SK-N-SH (cell line): ENCODE measurements at regions not wholly inside any gene's neighbourhood (a gene's known extent, or its start where the extent isn't known, plus 50 kb on each side); places are given as distances from the start of the nearest gene placed in this dataset.

Source experiments
- CTCF ChIA-PET: fragments of 300-600, 350-600 bp; formaldehyde crosslinking; extraction: SDS; loops from one replicate; lab custom pipeline; 2021; lab: Yijun Ruan, JAX
- POLR2A ChIA-PET: fragments of 350-600 bp; sonication (Branson Sonifier 250); formaldehyde crosslinking; extraction: SDS; loops from one replicate; lab custom pipeline; 2020; ENCODE audit warnings: antibody characterized with exemption, inconsistent platforms; lab: Yijun Ruan, JAX
- DNase-seq: peaks from one replicate; pipeline ENCODE4 v3.0.0; 2012
- H2AFZ ChIP-seq: fragments of 200-600 bp; sonication (generic); 2 replicates; pipeline ENCODE4 v1.8.1; 2016; ENCODE audit warnings: antibody characterized with exemption, mild to moderate bottlenecking, low read depth
- H3F3A ChIP-seq: fragments of 200-600 bp; sonication (generic); replicated peaks from 2 replicates; pipeline ENCODE3; 2016; ENCODE audit warnings: antibody characterized with exemption, mild to moderate bottlenecking; ENCODE audit not compliant: insufficient read depth
- H3K27ac ChIP-seq, 2 experiments: fragments of 200-500 bp in 1 of 2; fragments of 200-600 bp in 1 of 2; sonication (Bioruptor generic) in 1 of 2; sonication (generic), shearing (Covaris generic) in 1 of 2; 2 replicates each; pipeline versions ENCODE4 v1.5.1 to v1.6.1; 2014 to 2016; ENCODE audit warnings: low read depth in 2 of 2, inconsistent platforms in 1 of 2, low read length in 1 of 2, mild to moderate bottlenecking in 1 of 2, mixed read lengths in 1 of 2
- H3K27me3 ChIP-seq: fragments of 200-600 bp; sonication (generic), shearing (Covaris generic); 2 replicates; pipeline ENCODE4 v1.6.1; 2016; ENCODE audit warnings: mixed run types; ENCODE audit not compliant: insufficient read depth
- H3K36me3 ChIP-seq, 2 experiments: fragments of 200-500 bp in 1 of 2; fragments of 200-600 bp in 1 of 2; sonication (Bioruptor generic) in 1 of 2; sonication (generic) in 1 of 2; replicated peaks in 1 of 2; 2 replicates each; pipeline versions ENCODE3 to v1.5.1; 2014 to 2016; ENCODE audit warnings: low read length in 1 of 2, mild to moderate bottlenecking in 1 of 2; ENCODE audit not compliant: insufficient read depth in 2 of 2, control insufficient read depth in 1 of 2
- H3K4me1 ChIP-seq, 2 experiments: fragments of 200-500 bp in 1 of 2; fragments of 200-600 bp in 1 of 2; sonication (Bioruptor generic) in 1 of 2; sonication (generic), shearing (Covaris generic) in 1 of 2; 2 replicates each; pipeline versions ENCODE4 v1.5.1 to v1.6.1; 2014 to 2016; ENCODE audit warnings: low read depth in 1 of 2, low read length in 1 of 2, mixed run types in 1 of 2; ENCODE audit not compliant: insufficient read depth in 2 of 2, control insufficient read depth in 1 of 2
- H3K4me2 ChIP-seq: fragments of 200-600 bp; sonication (generic), shearing (Covaris generic); 2 replicates; pipeline ENCODE4 v1.6.1; 2017; ENCODE audit warnings: mixed run types
- H3K4me3 ChIP-seq, 2 experiments: fragments of 200-500 bp in 1 of 2; fragments of 200-600 bp in 1 of 2; sonication (Bioruptor generic) in 1 of 2; sonication (generic), shearing (Covaris generic) in 1 of 2; 2 replicates each; pipeline versions ENCODE4 v1.5.1 to v1.8.1; 2014 to 2016; ENCODE audit warnings: low read depth in 2 of 2, inconsistent platforms in 1 of 2, low read length in 1 of 2, mild to moderate bottlenecking in 1 of 2, mixed read lengths in 1 of 2, moderate library complexity in 1 of 2
- H3K79me2 ChIP-seq: fragments of 200-600 bp; sonication (generic); 2 replicates; pipeline ENCODE4 v1.8.1; 2017; ENCODE audit warnings: mild to moderate bottlenecking; ENCODE audit not compliant: insufficient read depth
- H3K9ac ChIP-seq: fragments of 200-600 bp; sonication (generic); 2 replicates; pipeline ENCODE4 v1.6.1; 2017; ENCODE audit warnings: mixed run types
- H3K9me2 ChIP-seq: fragments of 200-600 bp; sonication (generic); 2 replicates; pipeline ENCODE4 v1.6.1; 2017; ENCODE audit warnings: mixed run types
- H3K9me3 ChIP-seq: fragments of 200-600 bp; sonication (generic); 2 replicates; pipeline ENCODE4 v1.6.1; 2017; ENCODE audit warnings: mixed run types, mild to moderate bottlenecking, moderate library complexity
- H4K20me1 ChIP-seq: fragments of 200-600 bp; sonication (generic); 2 replicates; pipeline ENCODE4 v1.6.1; 2017; ENCODE audit warnings: mild to moderate bottlenecking, mixed run types; ENCODE audit not compliant: insufficient read depth
- CHD2 ChIP-seq: fragments of 150-350 bp; IDR thresholded peaks from 2 replicates; pipeline ENCODE4 v1.6.1; 2018; ENCODE audit warnings: low read length; ENCODE audit not compliant: partially characterized antibody
- EZH2phosphoT487 ChIP-seq: fragments of 200-600 bp; sonication (generic); IDR thresholded peaks from 2 replicates; pipeline ENCODE4 v1.6.1; 2017; ENCODE audit warnings: low read depth, mixed run types, mild to moderate bottlenecking, antibody characterized with exemption, moderate library complexity, borderline replicate concordance
- FOSL2 ChIP-seq: IDR thresholded peaks from 2 replicates; pipeline ENCODE4 v1.4.0; 2012; ENCODE audit warnings: low read depth, mild to moderate bottlenecking, moderate library complexity, borderline replicate concordance
- JUND ChIP-seq: IDR thresholded peaks from 2 replicates; pipeline ENCODE4 v1.4.0; 2012
- POLR2AphosphoS5 ChIP-seq: IDR thresholded peaks from 2 replicates; pipeline ENCODE4 v1.6.1; 2012; ENCODE audit warnings: low read depth, low read length
- REST ChIP-seq: IDR thresholded peaks from 2 replicates; pipeline ENCODE4 v1.6.1; 2012; ENCODE audit warnings: mild to moderate bottlenecking, low read depth, low read length, moderate library complexity
- RFX5 ChIP-seq: IDR thresholded peaks from 2 replicates; pipeline ENCODE4 v1.6.1; 2012; ENCODE audit warnings: mild to moderate bottlenecking, improper control_type of control experiment, low read length
- RXRA ChIP-seq: IDR thresholded peaks from 2 replicates; pipeline ENCODE4 v1.4.0; 2012; ENCODE audit warnings: low read depth, mild to moderate bottlenecking, borderline replicate concordance
- SIN3A ChIP-seq: IDR thresholded peaks from 2 replicates; pipeline ENCODE4 v1.6.1; 2012; ENCODE audit warnings: low read depth, mild to moderate bottlenecking, low read length, moderate library complexity, borderline replicate concordance
- SMC3 ChIP-seq: IDR thresholded peaks from 2 replicates; pipeline ENCODE4 v1.6.1; 2012; ENCODE audit warnings: low read depth, low read length, improper control_type of control experiment
- TAF1 ChIP-seq: IDR thresholded peaks from 2 replicates; pipeline ENCODE4 v1.6.1; 2012; ENCODE audit warnings: low read depth, mild to moderate bottlenecking, low read length, moderate library complexity, borderline replicate concordance
- TCF12 ChIP-seq: IDR thresholded peaks from 2 replicates; pipeline ENCODE4 v1.4.0; 2012
- TEAD4 ChIP-seq: IDR thresholded peaks from 2 replicates; pipeline ENCODE4 v1.4.0; 2012; ENCODE audit warnings: mild to moderate bottlenecking, borderline replicate concordance; ENCODE audit not compliant: insufficient read depth
- ZBTB33 ChIP-seq: IDR thresholded peaks from 2 replicates; pipeline ENCODE4 v1.4.0; 2012; ENCODE audit warnings: low read depth, borderline replicate concordance
- WGBS: methylation state at CpG from one replicate; pipeline ENCODE4 v1.1.6; 2017; ENCODE audit warnings: low lambda C conversion rate; 5-methylcytosine and 5-hydroxymethylcytosine counted together
- TF ChIP-seq, protein P1 (sequence below): IDR thresholded peaks from 2 replicates; pipeline ENCODE4 v1.4.0; 2012; ENCODE audit warnings: low read depth
- TF ChIP-seq, protein P2 (sequence below): IDR thresholded peaks from 2 replicates; pipeline ENCODE4; 2012

- H3K4me3 ChIP-seq: no peak overlapping the region
- TF ChIP-seq CHD2 (no peak), RXRA (no peak), TAF1 (no peak), SMC3 (no peak), TCF12 (no peak), SIN3A (no peak), ZBTB33 (no peak), FOSL2 (no peak), JUND (no peak), RFX5 (no peak), TEAD4 (no peak), POLR2AphosphoS5 (no peak), REST (no peak), EZH2phosphoT487 (no peak)
- TF ChIP-seq, protein P1, sequence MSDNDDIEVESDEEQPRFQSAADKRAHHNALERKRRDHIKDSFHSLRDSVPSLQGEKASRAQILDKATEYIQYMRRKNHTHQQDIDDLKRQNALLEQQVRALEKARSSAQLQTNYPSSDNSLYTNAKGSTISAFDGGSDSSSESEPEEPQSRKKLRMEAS: no peak
- TF ChIP-seq, protein P2, sequence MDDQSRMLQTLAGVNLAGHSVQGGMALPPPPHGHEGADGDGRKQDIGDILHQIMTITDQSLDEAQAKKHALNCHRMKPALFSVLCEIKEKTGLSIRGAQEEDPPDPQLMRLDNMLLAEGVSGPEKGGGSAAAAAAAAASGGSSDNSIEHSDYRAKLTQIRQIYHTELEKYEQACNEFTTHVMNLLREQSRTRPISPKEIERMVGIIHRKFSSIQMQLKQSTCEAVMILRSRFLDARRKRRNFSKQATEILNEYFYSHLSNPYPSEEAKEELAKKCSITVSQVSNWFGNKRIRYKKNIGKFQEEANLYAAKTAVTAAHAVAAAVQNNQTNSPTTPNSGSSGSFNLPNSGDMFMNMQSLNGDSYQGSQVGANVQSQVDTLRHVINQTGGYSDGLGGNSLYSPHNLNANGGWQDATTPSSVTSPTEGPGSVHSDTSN: no peak
These were observed 96.3 kb downstream of the ATPSCKMT start for GRCh38 chr5:10153394-10153793.

More at GRCh38 chr5:10153394-10153793, 96.3 kb downstream of the ATPSCKMT start:
- no peaks in the 10 kb centered on the region for H3K4me1 ChIP-seq
- H3K27me3 ChIP-seq: no peaks in the 10 kb centered on the region; the same call in 1 of the 2 replicates
- H3K4me2 ChIP-seq: no peak overlapping the region
- H3K9ac ChIP-seq: no peak overlapping the region
- no peak overlapping the region for H3K27ac ChIP-seq
- no peak for DNase-seq
- no peaks in the 10 kb centered on the region for H3K9me2 ChIP-seq
- H4K20me1 ChIP-seq: no peaks in the 10 kb centered on the region
- H3K36me3 ChIP-seq: no peaks in the 10 kb centered on the region
- WGBS: 77% methylated on average over 4 of the region's 4 CpGs
- H2AFZ ChIP-seq: no peak overlapping the region
- H3F3A ChIP-seq: no peaks in the 10 kb centered on the region
- CTCF ChIA-PET: no interaction called here
- H3K79me2 ChIP-seq: no peaks in the 10 kb centered on the region
- POLR2A ChIA-PET: no interaction called here
- H3K9me3 ChIP-seq: no peaks in the 10 kb centered on the region
